ENCODE measurements at regions not wholly inside any gene's neighbourhood (a gene's known extent, or its start where the extent isn't known, plus 50 kb on each side); places are given as distances from the start of the nearest gene placed in this dataset.

- no peak for TF ChIP-seq CTCF (IDR thresholded peaks at IDR 0.05)
- TF ChIP-seq POLR2A (IDR thresholded peaks at IDR 0.05), result no peak
Measured at GRCh38 chr18:23340661-23341060, 112.4 kb upstream of the RIOK3 start.
